SK-MEL-5 (cell line): ENCODE measurements at regions not wholly inside any gene's neighbourhood (a gene's known extent, or its start where the extent isn't known, plus 50 kb on each side); places are given as distances from the start of the nearest gene placed in this dataset.

ENCODE experiments used
- DNase-seq: peaks from one replicate; pipeline ENCODE4 v3.0.0-alpha.2; 2016; ENCODE audit warnings: low read depth, low spot score
- in situ Hi-C: cut with HindIII; loops from 2 replicates; pipeline ENCODE4 v1.10.0; 2016; ENCODE audit warnings: low sequenced_read_pairs, high pct_unique_total_duplicates, low pct_unique_long_range_greater_than_20kb

GRCh38 chr3:65193531-65193930 is 505.7 kb upstream of the ADAMTS9 start:
- in situ Hi-C loops: no loop called here
- peak; percentile 8 for DNase-seq

- no peak for DNase-seq
- in situ Hi-C loops: no loop called here
Measured at GRCh38 chr3:65190111-65190510, 502.3 kb upstream of the ADAMTS9 start.

GRCh38 chr3:65186268-65186667 is 498.5 kb upstream of the ADAMTS9 start:
- in situ Hi-C loops: no loop called here
- no peak for DNase-seq

DNA sequence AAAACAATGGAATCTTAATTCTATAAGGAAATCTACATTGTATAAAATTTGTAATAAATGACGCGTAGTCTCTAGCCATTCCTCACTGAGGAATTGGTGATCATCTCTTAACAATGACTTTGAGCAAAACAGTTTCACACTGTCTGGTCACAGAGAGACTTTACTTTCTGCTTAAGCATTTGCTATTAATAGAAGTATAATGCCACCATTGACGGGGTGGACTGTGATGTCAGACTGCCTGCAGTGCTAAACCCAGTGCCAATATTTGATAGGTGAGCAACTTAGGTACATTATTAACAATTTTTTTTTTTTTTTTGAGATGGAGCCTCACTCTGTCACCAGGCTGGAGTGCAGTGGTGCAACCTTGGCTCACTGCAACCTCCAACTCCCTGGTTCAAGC is 494.9 kb upstream of the ADAMTS9 start:
- in situ Hi-C loops: no loop called here
- no peak for DNase-seq

DNA sequence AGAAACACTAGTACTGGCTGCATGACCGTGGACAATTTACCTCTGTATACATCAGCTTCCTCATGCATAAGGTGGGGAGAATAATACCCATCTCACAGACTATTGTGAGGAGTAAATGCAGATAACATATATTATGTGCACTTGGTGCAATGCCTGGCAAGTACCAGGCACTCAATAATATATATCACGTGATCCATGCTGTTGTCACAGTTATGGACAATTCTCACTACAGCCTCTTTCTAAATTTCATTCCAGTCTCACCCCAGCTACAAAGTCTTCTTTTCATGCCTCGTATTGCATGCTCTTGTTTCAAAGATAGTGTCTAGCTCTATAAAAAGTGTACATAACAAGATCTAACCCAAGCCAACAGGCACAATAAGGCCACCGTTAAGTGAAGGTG is 494.3 kb upstream of the ADAMTS9 start:
- in situ Hi-C loops: no loop called here

DNA sequence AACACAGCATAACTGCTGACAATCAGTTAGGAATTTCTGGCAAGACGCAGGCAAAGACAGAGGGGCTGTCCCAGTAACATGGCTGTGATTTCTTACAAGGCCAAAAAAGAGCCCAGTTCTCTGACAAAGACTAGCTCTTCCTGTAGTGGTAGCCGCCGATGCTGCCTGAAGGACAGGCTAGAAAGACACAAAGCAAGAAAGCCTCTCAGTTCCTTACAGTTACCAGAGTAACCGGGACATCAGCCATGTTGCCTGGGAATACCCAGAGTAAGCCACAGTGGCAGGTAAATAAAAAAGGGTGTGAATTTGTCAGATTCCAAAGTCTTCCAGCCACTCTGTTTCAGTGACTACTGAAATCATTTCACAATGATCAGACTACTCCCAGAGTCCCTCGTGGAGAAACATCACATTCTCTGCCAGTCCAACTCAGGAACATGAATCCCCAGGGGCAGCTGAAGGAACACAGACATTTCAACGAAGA is 493.6 kb upstream of the ADAMTS9 start:
- in situ Hi-C loops: no loop called here
- no peak for DNase-seq

More for the DNA sequence above, 494.3 kb upstream of the ADAMTS9 start:
- DNase-seq: no peak

- in situ Hi-C loops: no loop called here
- peak; percentile 6 for DNase-seq
Measured at GRCh38 chr3:65178703-65179102, 490.9 kb upstream of the ADAMTS9 start.

DNA sequence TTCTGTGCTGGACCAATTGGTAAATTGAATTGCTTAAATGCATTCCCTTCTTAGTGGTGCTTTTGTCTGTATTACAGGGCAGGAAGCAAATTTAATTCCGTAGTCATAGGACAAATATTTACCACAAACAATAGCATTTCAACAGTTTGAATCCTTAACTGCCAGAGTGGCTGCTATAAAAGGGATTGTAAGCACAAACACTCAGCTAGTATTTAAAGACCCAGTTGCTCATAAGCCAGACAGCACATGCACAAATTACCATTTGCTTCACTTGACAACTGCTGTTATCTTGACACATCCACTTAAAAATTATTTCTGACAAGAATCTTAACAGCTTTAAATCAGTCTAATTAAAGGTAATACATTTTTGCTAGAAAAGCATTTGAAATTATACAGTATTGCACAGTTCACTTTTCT is 490.2 kb upstream of the ADAMTS9 start:
- DNase-seq: no peak
- in situ Hi-C loops: no loop called here

DNA sequence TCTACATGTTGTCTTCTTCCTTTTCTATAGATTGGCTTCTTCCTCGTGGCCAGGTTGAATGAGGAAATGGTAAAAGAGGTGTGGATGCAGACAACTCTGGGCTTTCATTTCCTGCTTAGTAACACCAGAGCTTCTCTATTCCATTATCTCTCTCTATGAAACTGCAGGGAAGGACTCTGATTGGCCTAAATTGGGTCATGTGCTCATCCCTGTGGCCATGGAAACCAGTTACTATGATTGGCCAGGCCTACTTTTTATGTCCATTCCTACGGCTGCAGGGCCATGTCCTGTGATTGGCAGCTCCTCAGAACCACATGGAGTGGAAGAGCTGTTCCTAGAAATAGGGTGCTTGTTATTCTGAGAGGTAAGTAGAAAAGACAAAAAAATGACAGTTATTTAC is 486.9 kb upstream of the ADAMTS9 start:
- in situ Hi-C loops: no loop called here
- peak; percentile 32 for DNase-seq

DNA sequence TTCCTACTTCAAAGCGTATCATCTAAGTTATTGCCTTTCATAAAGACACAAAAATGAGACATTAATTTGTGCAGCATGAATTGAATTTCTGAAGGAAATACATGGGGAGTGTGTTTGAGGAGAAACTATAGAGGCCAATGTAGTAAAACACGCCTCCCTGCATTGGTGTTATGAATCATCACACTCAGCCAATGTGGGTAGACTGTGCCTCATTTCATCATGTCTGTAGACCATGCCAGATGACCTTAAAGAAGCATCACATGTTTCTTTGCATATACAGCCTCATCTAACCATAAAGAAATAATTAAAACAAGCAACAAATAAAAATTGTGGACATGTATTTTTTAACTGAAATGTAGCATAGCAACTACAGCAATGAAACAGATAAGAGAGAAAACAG is 486.0 kb upstream of the ADAMTS9 start:
- DNase-seq: no peak
- in situ Hi-C loops: no loop called here

GRCh38 chr3:65172209-65172608 is 484.4 kb upstream of the ADAMTS9 start:
- in situ Hi-C loops: no loop called here
- no peak for DNase-seq

DNA sequence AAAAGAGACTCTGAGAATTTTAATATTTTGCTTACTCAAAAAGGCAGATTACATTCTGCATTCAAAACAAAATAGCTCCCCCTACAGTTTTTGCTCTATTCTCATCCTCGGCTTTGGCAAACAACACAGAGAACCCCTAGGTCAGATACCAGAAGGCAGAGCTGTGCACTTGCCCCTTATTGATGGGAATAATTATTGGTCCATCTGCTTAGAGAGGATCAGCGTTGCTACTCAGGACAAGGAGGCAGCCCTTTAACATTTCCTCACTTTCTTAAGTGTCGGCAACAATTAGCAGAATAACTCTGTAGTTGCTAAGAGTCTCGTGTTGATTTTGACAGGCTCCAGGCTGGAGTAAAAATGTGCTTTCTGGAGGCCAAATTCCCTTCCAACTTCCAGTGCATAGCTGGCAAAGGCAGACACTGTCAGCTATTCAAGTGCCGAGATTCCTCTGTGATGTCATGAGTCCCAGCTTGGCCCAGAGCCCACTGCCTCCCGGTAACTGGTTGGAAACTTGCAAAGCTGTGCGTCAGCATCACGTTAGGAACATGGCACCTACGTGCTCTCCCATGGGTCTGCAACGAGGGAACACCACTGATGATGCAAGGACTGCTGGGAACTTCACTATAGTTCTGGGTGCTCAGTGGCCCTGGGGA is 482.7 kb upstream of the ADAMTS9 start:
- peak; percentile 75 for DNase-seq
- in situ Hi-C loops: no loop called here

DNA sequence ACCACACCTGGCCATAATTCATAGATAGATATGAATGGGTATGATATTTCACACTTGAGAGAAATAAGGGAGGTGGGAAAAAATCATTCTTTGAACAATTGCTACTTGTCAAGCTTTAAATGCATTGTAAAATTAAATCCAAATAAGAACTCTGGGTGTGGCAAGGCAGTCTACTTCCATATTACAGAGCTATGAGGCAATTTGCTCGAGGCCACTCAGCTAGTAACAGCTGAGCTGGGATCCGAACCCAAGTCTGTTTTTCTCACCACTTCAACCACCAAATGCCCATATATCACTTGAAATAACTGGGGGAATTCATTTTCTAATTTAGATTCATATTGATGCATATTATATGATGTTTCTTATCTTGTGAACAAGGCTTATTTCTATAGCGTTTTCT is 482.2 kb upstream of the ADAMTS9 start:
- in situ Hi-C loops: no loop called here
- DNase-seq: no peak

DNA sequence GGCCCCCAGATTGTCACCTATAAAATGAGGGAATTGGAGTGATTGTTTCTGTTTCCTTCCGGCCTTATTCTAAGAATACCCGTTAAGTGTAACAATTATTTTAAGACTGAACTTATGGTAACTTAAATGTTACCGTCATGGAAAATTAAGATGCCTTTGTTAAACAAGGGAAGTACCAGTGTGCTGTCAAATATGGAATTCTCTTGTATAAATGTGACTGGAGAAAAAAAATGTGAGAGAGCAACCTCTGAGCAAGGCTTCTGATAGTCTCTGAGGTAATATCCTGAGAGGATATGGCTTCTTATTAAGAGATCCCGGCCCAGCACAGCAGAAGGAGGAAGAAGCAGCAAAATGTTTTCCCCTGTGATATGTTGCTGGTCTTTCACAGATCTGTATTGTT is 480.7 kb upstream of the ADAMTS9 start:
- DNase-seq: no peak
- in situ Hi-C loops: no loop called here

- peak; percentile 29 for DNase-seq
- in situ Hi-C loops: no loop called here
Measured at GRCh38 chr3:65166531-65166930, 478.7 kb upstream of the ADAMTS9 start.

GRCh38 chr3:65158023-65158422 is 470.2 kb upstream of the ADAMTS9 start:
- in situ Hi-C loops: no loop called here
- DNase-seq: no peak

- DNase-seq: no peak
- in situ Hi-C loops: no loop called here
Measured at GRCh38 chr3:65153850-65154512, 466.2 kb upstream of the ADAMTS9 start.

- DNase-seq: no peak
- in situ Hi-C loops: no loop called here
Measured at GRCh38 chr3:65151666-65152065, 463.9 kb upstream of the ADAMTS9 start.

- no peak for DNase-seq
- in situ Hi-C loops: no loop called here
Measured at GRCh38 chr3:65149877-65150276, 462.1 kb upstream of the ADAMTS9 start.
